ENCODE measurements at regions not wholly inside any gene's neighbourhood (a gene's known extent, or its start where the extent isn't known, plus 50 kb on each side); places are given as distances from the start of the nearest gene placed in this dataset.

DNA sequence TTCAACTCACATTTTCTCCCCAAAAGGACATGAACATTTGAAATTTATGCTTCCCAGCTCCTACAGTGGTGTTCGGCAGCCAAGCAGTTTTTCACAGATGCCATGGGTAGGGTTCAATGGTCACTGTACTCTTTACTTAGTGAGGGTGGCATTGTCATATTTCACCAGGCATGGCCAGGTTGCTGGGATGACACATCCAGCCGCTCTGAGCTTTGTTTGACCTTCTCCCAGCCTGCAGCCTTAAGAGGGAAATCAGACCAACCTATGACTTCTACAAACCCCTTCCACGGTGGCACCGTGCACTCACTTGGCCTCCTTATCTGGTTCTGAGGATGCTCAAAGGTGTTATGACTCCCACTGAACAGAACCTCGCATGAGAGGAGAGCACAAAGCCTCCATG lies 108.4 kb upstream of the SH3BP4 start:
- H3K27ac Mint-ChIP-seq, result no peak overlapping the region
- H3K4me3 Mint-ChIP-seq, result no peak overlapping the region
- no peak overlapping the region for H2BK20ac ChIP-seq (ENCODE audit: low read depth, low read length, poor library complexity, severe bottlenecking)
- no peak overlapping the region for H3T11ph ChIP-seq (ENCODE audit: low read length)
- no peaks in the 10 kb centered on the region for H3K79me2 ChIP-seq (ENCODE audit: insufficient read depth, low read length)
- H3K4me2 ChIP-seq (ENCODE audit: insufficient read depth, insufficient read length, low read length), result no peak overlapping the region
- H2BK120ac ChIP-seq (ENCODE audit: low read depth, low read length, poor library complexity, severe bottlenecking), result no peak overlapping the region
- no peaks in the 10 kb centered on the region; a peak in 1 of 7 replicates for H3K36me3 Mint-ChIP-seq (ENCODE audit: insufficient read depth in 1 of 3, low read depth in 3 of 3)
- no peak overlapping the region for H3K23ac ChIP-seq (ENCODE audit: insufficient read length, low read depth, low read length)
- no peaks in the 10 kb centered on the region for H3K27me3 Mint-ChIP-seq (ENCODE audit: low read depth)
- H3K9ac ChIP-seq (ENCODE audit: extremely low read depth, insufficient read length, low read length), result no peak overlapping the region
- H2BK12ac ChIP-seq (ENCODE audit: insufficient read length, low read depth, low read length), result no peak overlapping the region
- H2AFZ ChIP-seq (ENCODE audit: low read length), result no peak overlapping the region
- H3K4ac ChIP-seq (ENCODE audit: low read depth, low read length), result no peak overlapping the region
- H3K18ac ChIP-seq (ENCODE audit: insufficient read length, low read depth, low read length), result no peak overlapping the region
- no peaks in the 10 kb centered on the region for H4K20me1 ChIP-seq (ENCODE audit: control insufficient read depth, insufficient read depth, insufficient read length)
- no peaks in the 10 kb centered on the region for H3K27me3 ChIP-seq (ENCODE audit: insufficient read depth, low read length)
- H4K91ac ChIP-seq (ENCODE audit: insufficient read length, low read depth, low read length), result no peak overlapping the region
- H3K4me1 ChIP-seq (ENCODE audit: insufficient read depth, low read length), result peaks cover 7% of the 10 kb centered on the region; the same call in 1 of the 2 replicates
- H3K14ac ChIP-seq (ENCODE audit: insufficient read depth, low read length), result no peak overlapping the region; the same call in 1 of the 2 replicates
- TF ChIP-seq, protein P1, sequence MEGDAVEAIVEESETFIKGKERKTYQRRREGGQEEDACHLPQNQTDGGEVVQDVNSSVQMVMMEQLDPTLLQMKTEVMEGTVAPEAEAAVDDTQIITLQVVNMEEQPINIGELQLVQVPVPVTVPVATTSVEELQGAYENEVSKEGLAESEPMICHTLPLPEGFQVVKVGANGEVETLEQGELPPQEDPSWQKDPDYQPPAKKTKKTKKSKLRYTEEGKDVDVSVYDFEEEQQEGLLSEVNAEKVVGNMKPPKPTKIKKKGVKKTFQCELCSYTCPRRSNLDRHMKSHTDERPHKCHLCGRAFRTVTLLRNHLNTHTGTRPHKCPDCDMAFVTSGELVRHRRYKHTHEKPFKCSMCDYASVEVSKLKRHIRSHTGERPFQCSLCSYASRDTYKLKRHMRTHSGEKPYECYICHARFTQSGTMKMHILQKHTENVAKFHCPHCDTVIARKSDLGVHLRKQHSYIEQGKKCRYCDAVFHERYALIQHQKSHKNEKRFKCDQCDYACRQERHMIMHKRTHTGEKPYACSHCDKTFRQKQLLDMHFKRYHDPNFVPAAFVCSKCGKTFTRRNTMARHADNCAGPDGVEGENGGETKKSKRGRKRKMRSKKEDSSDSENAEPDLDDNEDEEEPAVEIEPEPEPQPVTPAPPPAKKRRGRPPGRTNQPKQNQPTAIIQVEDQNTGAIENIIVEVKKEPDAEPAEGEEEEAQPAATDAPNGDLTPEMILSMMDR (conservative IDR thresholded peaks at IDR 0.05), result no peak
- H2BK5ac ChIP-seq (ENCODE audit: insufficient read length, low read length), result no peak overlapping the region
- no peaks in the 10 kb centered on the region for H3K23me2 ChIP-seq (ENCODE audit: insufficient read length, low read depth, low read length, poor library complexity, severe bottlenecking)
- no peak overlapping the region for H4K5ac ChIP-seq (ENCODE audit: insufficient read length, low read depth, low read length)
- WGBS (ENCODE audit: extremely low coverage, insufficient read length, low lambda C conversion rate), result no CpG with 5 or more reads among the region's 5 CpGs
- H3K9me3 ChIP-seq (ENCODE audit: control insufficient read depth, low read depth, low read length), result no peaks in the 10 kb centered on the region
- no peak overlapping the region for H3K27ac ChIP-seq (ENCODE audit: insufficient read length, low read depth, low read length)
- no peak overlapping the region for H2BK15ac ChIP-seq (ENCODE audit: low read depth, low read length)
- H3K79me1 ChIP-seq (ENCODE audit: insufficient read depth, low read depth, low read length, poor library complexity, severe bottlenecking), result no peaks in the 10 kb centered on the region
- H3K4me1 Mint-ChIP-seq, result peaks cover 28 to 44% of the 10 kb centered on the region in 2 experiments
- DNase-seq, result no peak
- H3K9me3 Mint-ChIP-seq, result no peaks in the 10 kb centered on the region
- no peak overlapping the region for H3K56ac ChIP-seq (ENCODE audit: insufficient read length, low read depth, low read length)
- H2AK5ac ChIP-seq (ENCODE audit: insufficient read length, low read length), result no peak overlapping the region
- H4K8ac ChIP-seq (replicated peaks; ENCODE audit: insufficient read length, low read depth, low read length), result no peak overlapping the region
